SK-N-SH (cell line): ENCODE measurements at regions not wholly inside any gene's neighbourhood (a gene's known extent, or its start where the extent isn't known, plus 50 kb on each side); places are given as distances from the start of the nearest gene placed in this dataset.

Experiments
- CTCF ChIA-PET: fragments of 300-600, 350-600 bp; formaldehyde crosslinking; extraction: SDS; loops from one replicate; lab custom pipeline; 2021; lab: Yijun Ruan, JAX
- POLR2A ChIA-PET: fragments of 350-600 bp; sonication (Branson Sonifier 250); formaldehyde crosslinking; extraction: SDS; loops from one replicate; lab custom pipeline; 2020; ENCODE audit warnings: antibody characterized with exemption, inconsistent platforms; lab: Yijun Ruan, JAX
- DNase-seq: peaks from one replicate; pipeline ENCODE4 v3.0.0; 2012
- H2AFZ ChIP-seq: fragments of 200-600 bp; sonication (generic); 2 replicates; pipeline ENCODE4 v1.8.1; 2016; ENCODE audit warnings: antibody characterized with exemption, mild to moderate bottlenecking, low read depth
- H3F3A ChIP-seq: fragments of 200-600 bp; sonication (generic); replicated peaks from 2 replicates; pipeline ENCODE3; 2016; ENCODE audit warnings: antibody characterized with exemption, mild to moderate bottlenecking; ENCODE audit not compliant: insufficient read depth
- H3K27ac ChIP-seq, 2 experiments: fragments of 200-500 bp in 1 of 2; fragments of 200-600 bp in 1 of 2; sonication (Bioruptor generic) in 1 of 2; sonication (generic), shearing (Covaris generic) in 1 of 2; 2 replicates each; pipeline versions ENCODE4 v1.5.1 to v1.6.1; 2014 to 2016; ENCODE audit warnings: low read depth in 2 of 2, inconsistent platforms in 1 of 2, low read length in 1 of 2, mild to moderate bottlenecking in 1 of 2, mixed read lengths in 1 of 2
- H3K27me3 ChIP-seq: fragments of 200-600 bp; sonication (generic), shearing (Covaris generic); 2 replicates; pipeline ENCODE4 v1.6.1; 2016; ENCODE audit warnings: mixed run types; ENCODE audit not compliant: insufficient read depth
- H3K36me3 ChIP-seq, 2 experiments: fragments of 200-500 bp in 1 of 2; fragments of 200-600 bp in 1 of 2; sonication (Bioruptor generic) in 1 of 2; sonication (generic) in 1 of 2; replicated peaks in 1 of 2; 2 replicates each; pipeline versions ENCODE3 to v1.5.1; 2014 to 2016; ENCODE audit warnings: low read length in 1 of 2, mild to moderate bottlenecking in 1 of 2; ENCODE audit not compliant: insufficient read depth in 2 of 2, control insufficient read depth in 1 of 2
- H3K4me1 ChIP-seq, 2 experiments: fragments of 200-500 bp in 1 of 2; fragments of 200-600 bp in 1 of 2; sonication (Bioruptor generic) in 1 of 2; sonication (generic), shearing (Covaris generic) in 1 of 2; 2 replicates each; pipeline versions ENCODE4 v1.5.1 to v1.6.1; 2014 to 2016; ENCODE audit warnings: low read depth in 1 of 2, low read length in 1 of 2, mixed run types in 1 of 2; ENCODE audit not compliant: insufficient read depth in 2 of 2, control insufficient read depth in 1 of 2
- H3K4me2 ChIP-seq: fragments of 200-600 bp; sonication (generic), shearing (Covaris generic); 2 replicates; pipeline ENCODE4 v1.6.1; 2017; ENCODE audit warnings: mixed run types
- H3K4me3 ChIP-seq, 2 experiments: fragments of 200-500 bp in 1 of 2; fragments of 200-600 bp in 1 of 2; sonication (Bioruptor generic) in 1 of 2; sonication (generic), shearing (Covaris generic) in 1 of 2; 2 replicates each; pipeline versions ENCODE4 v1.5.1 to v1.8.1; 2014 to 2016; ENCODE audit warnings: low read depth in 2 of 2, inconsistent platforms in 1 of 2, low read length in 1 of 2, mild to moderate bottlenecking in 1 of 2, mixed read lengths in 1 of 2, moderate library complexity in 1 of 2
- H3K79me2 ChIP-seq: fragments of 200-600 bp; sonication (generic); 2 replicates; pipeline ENCODE4 v1.8.1; 2017; ENCODE audit warnings: mild to moderate bottlenecking; ENCODE audit not compliant: insufficient read depth
- H3K9ac ChIP-seq: fragments of 200-600 bp; sonication (generic); 2 replicates; pipeline ENCODE4 v1.6.1; 2017; ENCODE audit warnings: mixed run types
- H3K9me2 ChIP-seq: fragments of 200-600 bp; sonication (generic); 2 replicates; pipeline ENCODE4 v1.6.1; 2017; ENCODE audit warnings: mixed run types
- H3K9me3 ChIP-seq: fragments of 200-600 bp; sonication (generic); 2 replicates; pipeline ENCODE4 v1.6.1; 2017; ENCODE audit warnings: mixed run types, mild to moderate bottlenecking, moderate library complexity
- H4K20me1 ChIP-seq: fragments of 200-600 bp; sonication (generic); 2 replicates; pipeline ENCODE4 v1.6.1; 2017; ENCODE audit warnings: mild to moderate bottlenecking, mixed run types; ENCODE audit not compliant: insufficient read depth
- CTCF ChIP-seq: fragments of 200-600 bp; sonication (generic); IDR thresholded peaks from 2 replicates; pipeline ENCODE4 v1.6.1; 2017; ENCODE audit warnings: antibody characterized with exemption, mild to moderate bottlenecking, moderate library complexity
- ELF1 ChIP-seq: IDR thresholded peaks from 2 replicates; pipeline ENCODE4 v1.4.0; 2012
- EP300 ChIP-seq, 2 experiments: IDR thresholded peaks; 2 replicates each; pipeline versions ENCODE4 v1.4.0 to v1.6.1; 2012; ENCODE audit warnings: borderline replicate concordance in 1 of 2, low read depth in 1 of 2, low read length in 1 of 2
- FOXJ3 ChIP-seq: sonication (generic); formaldehyde crosslinking; IDR thresholded peaks from 2 replicates; pipeline ENCODE4 v1.5.1; 2020; ENCODE audit warnings: mild to moderate bottlenecking, missing genetic modification reagents
- FOXM1 ChIP-seq: IDR thresholded peaks from 2 replicates; pipeline ENCODE4 v1.4.0; 2012; ENCODE audit warnings: low read depth, mild to moderate bottlenecking
- GABPA ChIP-seq: IDR thresholded peaks from 2 replicates; pipeline ENCODE4 v1.4.0; 2012; ENCODE audit warnings: low read depth, mild to moderate bottlenecking
- GATA2 ChIP-seq: sonication (generic); formaldehyde crosslinking; IDR thresholded peaks from 2 replicates; pipeline ENCODE4 v1.5.0; 2020; ENCODE audit warnings: mild to moderate bottlenecking, missing genetic modification reagents
- IRF3 ChIP-seq: fragments of 150-350 bp; IDR thresholded peaks from 2 replicates; pipeline ENCODE4 v1.6.1; 2016; ENCODE audit warnings: mild to moderate bottlenecking, low read depth, low read length
- MAX ChIP-seq: IDR thresholded peaks from 2 replicates; pipeline ENCODE4 v1.4.0; 2012; ENCODE audit warnings: low read depth
- MEF2A ChIP-seq: IDR thresholded peaks from 2 replicates; pipeline ENCODE4 v1.4.0; 2012; ENCODE audit warnings: low read depth, borderline replicate concordance
- MXI1 ChIP-seq: IDR thresholded peaks from 2 replicates; pipeline ENCODE4 v1.6.1; 2012; ENCODE audit warnings: mild to moderate bottlenecking, low read depth, low read length, improper control_type of control experiment
- PBX3 ChIP-seq: IDR thresholded peaks from 2 replicates; pipeline ENCODE4; 2012
- SMC3 ChIP-seq: IDR thresholded peaks from 2 replicates; pipeline ENCODE4 v1.6.1; 2012; ENCODE audit warnings: low read depth, low read length, improper control_type of control experiment
- TAF1 ChIP-seq: IDR thresholded peaks from 2 replicates; pipeline ENCODE4 v1.6.1; 2012; ENCODE audit warnings: low read depth, mild to moderate bottlenecking, low read length, moderate library complexity, borderline replicate concordance
- TEAD4 ChIP-seq: IDR thresholded peaks from 2 replicates; pipeline ENCODE4 v1.4.0; 2012; ENCODE audit warnings: mild to moderate bottlenecking, borderline replicate concordance; ENCODE audit not compliant: insufficient read depth
- YY1 ChIP-seq: IDR thresholded peaks from 2 replicates; pipeline ENCODE4 v1.4.0; 2012; ENCODE audit warnings: low read depth, mild to moderate bottlenecking
- WGBS: methylation state at CpG from one replicate; pipeline ENCODE4 v1.1.6; 2017; ENCODE audit warnings: low lambda C conversion rate; 5-methylcytosine and 5-hydroxymethylcytosine counted together
- TF ChIP-seq, protein P1 (sequence below): IDR thresholded peaks from 2 replicates; pipeline ENCODE4 v1.4.0; 2012; ENCODE audit warnings: low read depth, borderline replicate concordance

- H3K4me3 ChIP-seq: no peak overlapping the region
- no peaks in the 10 kb centered on the region for H4K20me1 ChIP-seq
- no peaks in the 10 kb centered on the region for H3K36me3 ChIP-seq
- peaks cover 3% of the 10 kb centered on the region; the same call in 1 of the 2 replicates for H3K9me2 ChIP-seq
- TF ChIP-seq SMC3: no peak
- TF ChIP-seq MEF2A: no peak
- TF ChIP-seq IRF3: no peak
- TF ChIP-seq, protein P1, sequence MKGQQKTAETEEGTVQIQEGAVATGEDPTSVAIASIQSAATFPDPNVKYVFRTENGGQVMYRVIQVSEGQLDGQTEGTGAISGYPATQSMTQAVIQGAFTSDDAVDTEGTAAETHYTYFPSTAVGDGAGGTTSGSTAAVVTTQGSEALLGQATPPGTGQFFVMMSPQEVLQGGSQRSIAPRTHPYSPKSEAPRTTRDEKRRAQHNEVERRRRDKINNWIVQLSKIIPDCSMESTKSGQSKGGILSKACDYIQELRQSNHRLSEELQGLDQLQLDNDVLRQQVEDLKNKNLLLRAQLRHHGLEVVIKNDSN: no peak
- no peak for TF ChIP-seq ELF1
- no peak for TF ChIP-seq MAX
- no peak for TF ChIP-seq GATA2 (CRISPR knock-in tag)
- TF ChIP-seq FOXM1: no peak
- no peak for TF ChIP-seq MXI1
- no peak for TF ChIP-seq GABPA
- TF ChIP-seq FOXJ3 (CRISPR knock-in tag): no peak
- no peak for TF ChIP-seq CTCF
- no peak for TF ChIP-seq YY1
- no peak for TF ChIP-seq EP300 (IDR thresholded peaks at IDR 0.05; ENCODE audit: borderline replicate concordance in 1 of 2, low read depth in 1 of 2, low read length in 1 of 2)
- no peak for TF ChIP-seq TAF1
- no peak for TF ChIP-seq PBX3
- no peak for TF ChIP-seq TEAD4
- TF ChIP-seq, all 33 proteins: peak for 0
- Histone ChIP-seq H3K27ac (no peak overlapping the region), H3F3A (no peaks in the 10 kb centered on the region), H2AFZ (no peak overlapping the region), H3K4me2 (no peak overlapping the region), H3K27me3 (no peaks in the 10 kb centered on the region), H3K4me1 (no peaks in the 10 kb centered on the region), H3K9me3 (no peaks in the 10 kb centered on the region), H3K9ac (no peak overlapping the region), H3K79me2 (no peaks in the 10 kb centered on the region)
- POLR2A ChIA-PET: no interaction called here
- WGBS: 0% methylated on average over 3 of the region's 3 CpGs
- CTCF ChIA-PET: no interaction called here
- no peak for DNase-seq
Observed at GRCh38 chr1:88351960-88352359, 332.1 kb upstream of the PKN2 start.
